Stimulated activated CD8-positive, alpha-beta memory T cell treated with anti-CD3 and anti-CD28 coated beads, Interleukin-4, amount 100 ng/mL, for 48 hours (primary cell): ENCODE measurements at regions not wholly inside any gene's neighbourhood (a gene's known extent, or its start where the extent isn't known, plus 50 kb on each side); places are given as distances from the start of the nearest gene placed in this dataset.
"Not testable (repeated sequence)": the region's sequence is repeated elsewhere in the genome, so short reads cannot be mapped to it uniquely, and the experiment has no call there.

Experiments
- DNase-seq: peaks from one replicate; pipeline ENCODE4 v3.0.0-alpha.2; 2020

- no peak for DNase-seq
These were observed 258.4 kb downstream of the MAP2K6 start for GRCh38 chr17:69672924-69673323.

- DNase-seq = no peak
These were observed 262.6 kb downstream of the MAP2K6 start for GRCh38 chr17:69677130-69677529.

- DNase-seq = no peak
These were observed 263.7 kb downstream of the MAP2K6 start for GRCh38 chr17:69678206-69678605.

GRCh38 chr17:69679829-69680228 is 265.3 kb downstream of the MAP2K6 start:
- no peak for DNase-seq

GRCh38 chr17:69684251-69684650 is 269.8 kb downstream of the MAP2K6 start:
- DNase-seq = no peak

DNA sequence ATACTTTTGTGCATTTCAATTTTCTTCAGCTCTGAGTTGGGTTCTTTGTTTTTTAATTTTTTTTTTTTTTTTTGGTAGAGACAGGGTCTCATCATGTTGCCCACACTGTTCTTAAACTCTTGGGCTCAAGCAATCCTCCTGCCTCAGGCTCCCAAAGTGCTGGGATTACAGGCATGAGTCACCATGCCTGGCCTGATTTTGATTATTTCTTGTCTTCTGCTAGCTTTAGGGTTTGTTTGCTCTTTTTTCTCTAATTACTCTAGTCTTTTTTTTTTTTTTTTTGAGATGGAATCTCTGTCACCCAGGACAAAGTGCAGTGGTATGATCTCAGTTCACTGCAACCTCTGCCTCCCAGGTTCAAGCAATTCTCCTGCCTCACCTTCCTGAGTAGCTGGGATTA is 270.7 kb downstream of the MAP2K6 start:
- not testable (repeated sequence) for DNase-seq

DNA sequence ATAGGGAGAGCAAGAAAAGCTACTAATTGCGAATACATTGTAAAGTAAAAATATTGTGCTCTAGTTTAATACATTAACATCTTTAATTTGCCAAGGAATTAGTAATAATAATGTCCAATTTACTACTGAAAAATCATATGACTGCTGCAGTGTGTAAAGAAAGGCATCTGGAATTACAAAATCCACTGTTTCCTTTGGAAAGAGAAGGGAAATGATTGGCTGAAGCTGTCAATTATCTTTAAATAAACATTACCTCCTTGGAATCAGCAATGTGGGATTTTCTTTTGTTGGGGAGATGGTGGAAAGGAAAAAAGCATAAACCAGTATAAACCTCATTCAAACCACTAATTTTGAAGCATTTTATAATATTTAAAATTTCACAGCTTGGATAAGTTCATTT is 276.0 kb downstream of the MAP2K6 start:
- no peak for DNase-seq

DNA sequence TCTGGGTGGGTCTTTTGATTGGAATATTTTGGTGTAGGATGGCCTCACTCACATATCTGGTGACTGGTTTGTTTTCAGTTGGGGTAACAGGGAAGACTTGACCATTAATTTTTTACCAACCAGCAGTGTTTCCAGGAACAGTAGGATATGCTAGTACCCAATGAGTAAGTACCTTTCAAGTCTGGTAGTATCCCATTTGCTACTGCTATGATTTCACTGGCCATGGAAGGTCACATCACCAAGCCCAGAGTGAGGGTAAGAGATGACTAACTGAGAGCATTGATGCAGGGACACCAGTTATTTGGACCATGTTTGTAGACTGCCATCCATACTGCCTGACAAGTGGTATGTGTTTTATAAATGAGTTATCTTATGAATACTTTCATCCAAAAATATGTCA is 277.7 kb downstream of the MAP2K6 start:
- DNase-seq = no peak

GRCh38 chr17:69695646-69696045 is 281.1 kb downstream of the MAP2K6 start:
- DNase-seq = no peak

DNA sequence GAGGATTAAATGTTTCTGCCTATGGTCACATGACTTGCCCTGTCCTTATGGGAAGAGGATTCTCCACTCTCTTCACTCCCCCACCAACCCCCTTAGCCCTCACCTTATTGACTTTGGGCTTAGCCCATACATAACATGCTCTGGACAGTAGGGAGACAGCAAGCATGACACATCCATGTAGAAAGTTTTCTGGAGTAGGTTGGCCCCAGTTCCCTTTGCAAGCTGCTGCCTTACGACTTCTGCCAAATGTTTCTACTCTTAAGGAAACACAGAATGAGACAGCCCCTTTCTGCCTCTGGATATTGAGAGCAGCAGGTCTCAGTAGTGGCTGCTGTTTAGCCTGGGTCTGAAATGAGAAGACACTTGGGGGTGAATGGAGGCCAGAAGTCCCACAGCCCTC is 282.2 kb downstream of the MAP2K6 start:
- no peak for DNase-seq

GRCh38 chr17:69698352-69698751 is 283.9 kb downstream of the MAP2K6 start:
- not testable (repeated sequence) for DNase-seq

- no peak for DNase-seq
These were observed 287.6 kb downstream of the MAP2K6 start for GRCh38 chr17:69702078-69702477.

DNA sequence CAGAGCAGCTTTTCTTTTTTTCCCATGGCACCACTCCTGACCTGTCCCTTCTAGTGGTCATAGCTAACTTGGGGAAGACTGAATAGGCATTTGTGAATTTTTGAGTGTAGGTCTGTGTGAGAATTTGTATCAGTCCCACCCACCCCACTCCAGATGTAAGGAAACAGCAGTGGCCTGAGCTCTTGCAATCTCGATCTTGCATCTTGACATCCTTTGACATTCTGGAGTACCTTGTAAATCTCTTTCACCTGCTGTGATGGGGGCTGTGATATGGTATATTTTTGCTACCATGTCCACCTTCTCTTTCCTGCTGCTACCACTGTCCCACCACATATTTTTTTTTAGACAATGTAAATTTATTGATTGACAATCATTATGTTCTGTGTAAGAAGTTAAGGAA is 289.3 kb downstream of the MAP2K6 start:
- DNase-seq = no peak

DNA sequence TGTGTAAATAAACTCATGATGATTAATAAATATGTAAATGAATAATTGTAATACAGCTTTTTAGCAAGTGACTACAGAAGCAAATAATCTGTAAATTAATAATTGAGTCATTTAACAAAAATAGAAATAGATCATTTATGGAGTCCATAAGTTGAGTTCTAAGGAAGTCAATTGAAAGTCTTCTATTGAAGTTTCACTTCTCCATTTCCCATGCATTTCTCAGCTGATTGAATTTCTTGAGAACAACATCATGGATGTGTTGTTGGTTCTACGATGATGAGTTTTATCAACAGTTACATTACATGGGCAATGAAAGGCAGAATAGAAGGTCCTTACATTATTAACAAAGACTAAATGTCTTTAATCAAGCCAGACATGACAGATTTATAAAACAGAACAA is 290.4 kb downstream of the MAP2K6 start:
- no peak for DNase-seq

- DNase-seq = no peak
These were observed 291.6 kb downstream of the MAP2K6 start for GRCh38 chr17:69706127-69706526.

DNA sequence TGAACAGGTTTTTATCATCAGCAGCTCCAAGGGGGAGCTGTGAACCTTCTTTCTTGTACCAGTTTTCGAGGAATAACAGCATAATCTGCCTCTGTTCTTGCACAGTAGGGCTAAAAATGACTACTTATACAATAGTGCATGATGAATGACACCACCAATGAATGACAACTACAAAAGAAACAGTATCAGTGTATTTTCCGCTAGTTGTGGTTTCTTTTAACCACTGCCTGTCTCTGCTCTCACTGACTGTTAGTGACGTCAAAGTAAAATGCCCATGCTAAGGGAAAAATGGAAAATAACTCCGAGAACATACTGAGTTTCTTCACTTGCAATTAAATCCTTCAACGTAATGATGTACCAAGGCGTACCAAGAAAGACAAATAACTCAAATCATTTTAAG is 294.9 kb downstream of the MAP2K6 start:
- no peak for DNase-seq

- DNase-seq = no peak
These were observed 296.4 kb downstream of the MAP2K6 start for GRCh38 chr17:69710926-69711325.

DNA sequence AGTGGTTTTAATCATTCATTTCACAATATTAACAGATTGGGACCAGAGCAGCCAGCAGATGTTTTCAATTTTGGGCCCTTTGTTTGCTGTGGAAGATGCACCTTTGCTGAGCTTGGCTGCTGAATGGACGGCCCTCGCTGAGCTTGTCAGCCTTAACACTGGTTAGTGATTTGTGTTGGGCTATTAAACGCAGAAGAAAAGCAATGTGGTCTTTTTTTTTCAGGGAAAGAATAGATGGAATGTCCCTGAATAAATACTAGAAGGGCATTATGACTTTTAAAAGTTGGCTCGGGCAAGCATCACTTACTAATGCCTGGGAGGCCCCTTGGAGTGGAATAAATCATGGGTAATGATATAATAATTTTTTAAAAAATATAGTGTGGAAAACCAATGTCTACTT is 297.0 kb downstream of the MAP2K6 start:
- no peak for DNase-seq

DNA sequence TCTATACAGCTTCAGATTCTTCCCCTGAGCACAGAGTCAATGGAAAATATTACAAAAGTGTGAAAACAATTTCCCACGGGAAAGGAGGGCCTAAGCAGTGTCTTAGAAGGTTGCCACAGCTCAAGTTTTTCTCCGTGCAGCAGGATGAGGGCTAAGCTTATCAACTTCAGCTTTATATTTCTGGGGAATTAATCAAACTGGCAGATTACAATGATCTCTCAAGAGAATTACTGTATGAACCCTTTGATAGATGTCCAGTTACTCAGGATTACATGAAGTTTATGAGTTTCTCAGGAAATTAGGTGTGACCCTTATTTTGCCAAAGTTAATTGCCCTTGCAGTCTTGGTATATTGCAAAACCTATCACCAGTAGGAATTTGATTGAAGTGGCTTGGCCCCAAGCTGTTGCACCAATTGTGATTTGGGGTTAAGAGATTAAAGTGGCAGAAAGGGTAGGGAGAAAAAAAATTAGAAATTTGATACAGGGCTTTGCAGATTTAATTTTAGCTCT is 298.4 kb downstream of the MAP2K6 start:
- DNase-seq = no peak

DNA sequence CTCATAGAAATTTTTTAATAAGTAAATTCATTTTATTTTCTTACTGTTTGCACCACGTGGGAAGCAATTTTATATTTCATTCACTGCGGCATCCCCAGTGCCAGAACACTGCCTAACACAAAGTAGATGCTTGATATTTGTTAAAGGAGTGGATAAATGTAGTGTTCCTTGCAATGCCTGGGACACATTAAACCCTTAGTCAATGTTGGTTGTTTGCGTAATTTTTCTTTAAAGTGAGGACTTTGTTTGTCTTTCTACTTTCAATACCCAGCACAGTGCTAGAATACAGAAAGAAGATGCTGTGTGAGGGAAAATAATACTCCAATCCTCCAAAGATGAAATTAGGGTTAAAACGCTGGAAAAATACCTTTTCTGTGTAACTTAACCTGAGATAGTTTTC is 299.3 kb downstream of the MAP2K6 start:
- no peak for DNase-seq

DNA sequence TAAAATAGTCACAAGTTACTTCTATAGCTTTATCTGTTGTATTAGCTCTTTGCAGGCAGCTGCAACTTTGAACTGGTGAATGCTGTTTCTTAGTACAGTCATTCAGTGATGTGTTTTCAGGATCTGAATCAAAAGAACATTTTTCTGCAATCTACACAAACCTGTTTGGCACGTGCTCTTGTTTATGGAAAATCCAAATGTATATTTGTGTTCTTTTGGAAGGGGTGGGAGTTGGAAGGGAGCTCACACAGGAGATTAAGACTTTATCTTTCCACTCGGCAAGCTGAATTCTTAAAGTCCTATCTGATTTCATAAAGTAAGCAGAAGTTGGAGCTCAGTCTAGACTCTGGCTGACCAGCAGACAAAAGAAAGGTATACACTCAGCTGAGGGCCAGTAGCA is 300.2 kb downstream of the MAP2K6 start:
- DNase-seq = no peak

- no peak for DNase-seq
These were observed 301.2 kb downstream of the MAP2K6 start for GRCh38 chr17:69715656-69716055.

- no peak for DNase-seq
These were observed 302.1 kb downstream of the MAP2K6 start for GRCh38 chr17:69716556-69716955.

DNA sequence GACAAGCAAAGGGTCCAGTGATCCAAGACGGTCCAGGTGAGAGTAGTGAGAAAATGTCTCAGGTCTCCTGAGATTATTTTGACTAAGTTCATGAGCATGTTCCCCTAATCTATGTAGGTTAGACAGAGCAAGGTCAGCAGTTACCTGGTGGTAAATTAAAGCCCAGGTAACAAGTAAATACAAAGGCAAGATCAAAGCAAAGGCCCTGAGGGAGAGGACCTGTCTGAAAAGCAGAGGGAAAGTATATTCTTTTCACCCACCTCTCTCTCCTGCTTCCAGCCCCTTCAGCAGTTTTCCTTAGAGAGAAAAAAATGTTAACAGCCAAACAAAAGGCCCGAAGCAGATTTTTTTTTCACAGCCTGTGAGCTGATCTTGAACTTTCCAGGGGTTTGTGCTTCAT is 302.7 kb downstream of the MAP2K6 start:
- no peak for DNase-seq

DNA sequence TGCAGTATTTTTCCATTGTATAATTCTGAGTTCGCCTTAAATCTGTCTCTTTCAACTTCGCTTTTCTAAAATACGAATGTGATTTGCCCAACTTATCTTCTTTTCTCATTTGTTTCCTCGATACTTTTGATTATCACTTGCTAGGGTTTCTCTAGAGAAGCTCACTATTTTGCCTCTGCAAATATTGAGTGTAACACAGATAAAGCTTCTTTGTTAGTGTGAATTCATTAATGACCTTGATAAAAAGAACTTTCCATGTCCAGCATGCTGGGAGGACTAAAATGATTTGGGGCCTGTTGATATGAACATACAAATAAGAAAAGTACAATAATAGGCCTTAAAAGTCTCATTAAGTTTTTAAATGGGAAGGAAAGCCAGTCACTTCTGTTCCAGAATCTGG is 303.3 kb downstream of the MAP2K6 start:
- no peak for DNase-seq

GRCh38 chr17:69719474-69720048 is 305.1 kb downstream of the MAP2K6 start:
- no peak for DNase-seq
